Activated naive CD4-positive, alpha-beta T cell treated with anti-CD3 and anti-CD28 coated beads for 36 hours (primary cell): ENCODE measurements at regions not wholly inside any gene's neighbourhood (a gene's known extent, or its start where the extent isn't known, plus 50 kb on each side); places are given as distances from the start of the nearest gene placed in this dataset.

ENCODE experiments used
- CTCF ChIA-PET: fragments of 350-600 bp; sonication (Branson Sonifier 250); formaldehyde crosslinking; loops from one replicate; lab custom pipeline; 2021; ENCODE audit warnings: antibody characterized with exemption; lab: Charles Lee
- DNase-seq: peaks from one replicate; pipeline ENCODE4 v3.0.0-alpha.2; 2020
- H3K27ac Mint-ChIP-seq: one replicate; pipeline ENCODE4 v1.8.0; 2021; ENCODE audit warnings: mild to moderate bottlenecking, mixed read lengths
- H3K27me3 Mint-ChIP-seq: one replicate; pipeline ENCODE4 v1.8.0; 2021; ENCODE audit warnings: low read depth, mixed read lengths
- H3K36me3 Mint-ChIP-seq: one replicate; pipeline ENCODE4 v1.8.0; 2021; ENCODE audit warnings: low read depth, mixed read lengths
- H3K4me1 Mint-ChIP-seq: one replicate; pipeline ENCODE4 v1.8.0; 2021; ENCODE audit warnings: low read depth, mixed read lengths
- H3K4me3 Mint-ChIP-seq: one replicate; pipeline ENCODE4 v1.8.0; 2021; ENCODE audit warnings: mild to moderate bottlenecking, moderate library complexity, mixed read lengths
- H3K9me3 Mint-ChIP-seq: one replicate; pipeline ENCODE4 v1.8.0; 2021; ENCODE audit warnings: mixed read lengths
- intact Hi-C: fragments of 100-400 bp; cut with micrococcal nuclease; formaldehyde crosslinking; loops from one replicate; pipeline ENCODE4 v1.15.1; 2023

DNA sequence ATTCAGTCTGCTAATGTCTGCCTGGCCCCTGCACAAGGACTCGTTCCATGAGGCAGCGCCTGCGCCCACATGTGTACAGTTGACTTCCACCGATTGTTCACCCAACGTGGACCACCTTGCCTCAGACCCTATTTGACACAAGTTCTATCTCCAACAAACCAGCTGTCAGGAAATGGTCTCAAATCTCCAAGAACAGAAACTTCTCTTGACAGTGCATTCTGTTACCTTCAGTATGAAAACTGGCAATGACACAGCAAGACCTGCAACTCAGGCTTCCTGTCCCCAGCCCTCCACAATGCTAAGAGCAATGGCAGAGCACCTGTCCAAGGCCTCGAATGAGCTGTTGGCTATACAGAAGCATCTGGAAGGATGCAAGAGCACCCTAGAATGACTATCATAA, 102.3 kb upstream of the CLDN14 start:
- intact Hi-C loops: no loop called here
- no peak overlapping the region for H3K27ac Mint-ChIP-seq
- no peaks in the 10 kb centered on the region for H3K36me3 Mint-ChIP-seq
- CTCF ChIA-PET: no interaction called here
- H3K9me3 Mint-ChIP-seq: no peaks in the 10 kb centered on the region
- H3K4me1 Mint-ChIP-seq: peaks cover 6% of the 10 kb centered on the region
- no peak for DNase-seq
- no peak overlapping the region for H3K4me3 Mint-ChIP-seq
- H3K27me3 Mint-ChIP-seq: no peaks in the 10 kb centered on the region

- Mint-ChIP-seq H3K27me3 (no peaks in the 10 kb centered on the region), H3K9me3 (no peaks in the 10 kb centered on the region), H3K4me3 (no peak overlapping the region), H3K36me3 (no peaks in the 10 kb centered on the region), H3K27ac (no peak overlapping the region), H3K4me1 (no peaks in the 10 kb centered on the region)
- intact Hi-C loops: no loop called here
- no peak for DNase-seq
- CTCF ChIA-PET: interaction anchor here (0.9 to 1.3 kb wide), 3 partner anchors 9 to 78 kb away, joined by 3 to 5 read pairs (median 3); no protein-coding TSS in a partner anchor
Observed at GRCh38 chr21:36583591-36583990, 103.7 kb upstream of the CLDN14 start.

DNA sequence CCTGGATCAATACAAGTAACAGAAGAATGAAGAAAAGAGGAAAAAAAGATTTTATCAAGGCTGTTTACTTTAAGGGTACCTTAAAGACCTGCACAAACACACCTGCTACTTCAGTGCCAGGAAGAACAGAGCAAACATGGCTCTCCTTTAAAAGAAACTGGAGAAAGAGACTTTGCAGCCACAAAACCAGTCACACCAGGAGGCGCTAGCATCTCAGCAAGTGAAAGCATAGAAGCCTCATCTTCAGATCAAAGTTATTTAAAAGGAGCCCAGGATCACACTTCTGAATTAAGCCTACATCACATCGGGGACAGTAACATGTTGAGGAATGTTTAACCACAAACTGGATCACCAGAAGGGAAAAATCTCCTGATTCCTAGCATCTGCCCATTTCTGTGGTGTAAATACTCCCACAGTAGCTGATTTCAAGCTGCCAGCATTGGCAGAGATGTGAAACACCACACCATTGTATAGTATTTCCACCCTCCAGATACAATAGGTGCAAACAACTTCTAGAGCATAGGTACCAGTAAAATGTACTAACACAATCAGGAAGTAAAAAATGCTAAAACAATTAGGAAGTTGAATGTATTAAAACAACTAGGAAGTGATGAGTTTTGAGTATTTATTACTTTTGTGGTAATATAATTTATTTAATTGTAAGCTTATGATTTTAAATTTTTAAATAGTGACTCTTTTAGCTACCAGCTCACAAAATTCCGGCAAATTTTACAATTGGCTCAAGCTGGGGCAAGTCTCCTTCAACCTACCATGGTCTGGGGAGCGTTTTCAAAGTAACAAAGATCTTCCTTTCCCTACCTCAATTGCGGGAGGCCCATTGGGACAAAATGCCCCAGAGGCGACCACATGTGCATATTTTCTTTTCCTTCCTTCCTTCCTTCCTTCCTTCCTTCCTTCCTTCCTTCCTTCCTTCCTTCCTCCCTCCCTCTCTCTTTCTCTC, 105.3 kb upstream of the CLDN14 start:
- Mint-ChIP-seq H3K27ac (no peak overlapping the region), H3K9me3 (no peaks in the 10 kb centered on the region), H3K4me3 (no peak overlapping the region), H3K36me3 (no peaks in the 10 kb centered on the region), H3K4me1 (no peaks in the 10 kb centered on the region), H3K27me3 (no peaks in the 10 kb centered on the region)
- CTCF ChIA-PET: interaction anchor here (0.7 to 2.2 kb wide), 3 partner anchors 45 to 342 kb away, joined by 3 to 10 read pairs (median 3); no protein-coding TSS in a partner anchor
- DNase-seq: peak; percentile 66
- intact Hi-C loops: loop anchor here (1.0 to 5.0 kb wide), 4 partner anchors 117 to 433 kb away; no protein-coding TSS in a partner anchor

GRCh38 chr21:36587388-36587787, 107.5 kb upstream of the CLDN14 start:
- no peaks in the 10 kb centered on the region for H3K9me3 Mint-ChIP-seq
- DNase-seq: no peak
- CTCF ChIA-PET: interaction anchor here (1.2 to 2.2 kb wide), 5 partner anchors 12 to 82 kb away, joined by 3 to 10 read pairs (median 4); no protein-coding TSS in a partner anchor
- H3K36me3 Mint-ChIP-seq: no peaks in the 10 kb centered on the region
- intact Hi-C loops: loop anchor here (5.0 kb wide), 3 partner anchors 115 to 435 kb away; no protein-coding TSS in a partner anchor
- no peaks in the 10 kb centered on the region for H3K27me3 Mint-ChIP-seq
- H3K4me3 Mint-ChIP-seq: no peak overlapping the region
- no peak overlapping the region for H3K27ac Mint-ChIP-seq
- no peaks in the 10 kb centered on the region for H3K4me1 Mint-ChIP-seq

- Mint-ChIP-seq H3K9me3 (no peaks in the 10 kb centered on the region), H3K4me3 (no peak overlapping the region), H3K27me3 (no peaks in the 10 kb centered on the region), H3K36me3 (no peaks in the 10 kb centered on the region), H3K27ac (no peak overlapping the region), H3K4me1 (no peaks in the 10 kb centered on the region)
- DNase-seq: peak; percentile 60
- CTCF ChIA-PET: interaction anchor here (0.8 to 1.0 kb wide), 2 partner anchors 11 to 86 kb away, joined by 3 read pairs; no protein-coding TSS in a partner anchor
- intact Hi-C loops: loop anchor here (1.0 to 5.0 kb wide), 5 partner anchors 85 to 437 kb away; no protein-coding TSS in a partner anchor
Observed at GRCh38 chr21:36589352-36589971, 109.5 kb upstream of the SIM2 start.

DNA sequence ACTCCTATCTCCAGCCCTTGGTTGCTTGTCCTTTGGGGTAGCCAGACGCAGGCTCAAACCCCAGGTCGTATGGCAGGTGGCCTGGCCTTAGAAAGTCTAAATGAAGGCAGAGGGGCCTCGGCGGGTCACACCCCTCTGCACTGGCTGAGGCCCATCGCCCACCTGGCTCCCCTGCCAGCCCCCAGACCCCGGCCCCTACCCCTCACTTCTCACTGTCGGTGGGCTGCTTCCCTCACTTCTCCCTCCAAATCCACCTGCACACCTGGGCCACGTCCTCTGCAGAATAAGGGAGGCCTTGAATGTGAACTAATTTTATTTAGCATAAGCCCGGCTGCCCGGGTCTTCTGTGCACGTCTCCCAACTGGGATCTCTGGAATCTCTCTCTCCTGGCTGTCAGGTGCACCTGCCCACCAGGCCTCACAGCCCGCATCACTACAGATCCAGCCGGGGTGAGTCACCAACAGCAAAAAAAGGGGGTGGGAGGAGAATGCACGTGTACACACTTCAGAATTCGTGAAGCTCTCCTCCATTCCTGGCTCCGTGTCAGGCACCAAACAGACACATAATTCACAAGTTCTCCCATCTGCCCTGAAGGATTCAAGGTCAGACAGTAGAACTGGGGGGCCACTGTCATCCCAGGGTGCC, 107.5 kb upstream of the SIM2 start:
- Mint-ChIP-seq H3K27ac (no peak overlapping the region), H3K4me1 (no peaks in the 10 kb centered on the region), H3K4me3 (no peak overlapping the region), H3K27me3 (no peaks in the 10 kb centered on the region), H3K36me3 (no peaks in the 10 kb centered on the region), H3K9me3 (no peaks in the 10 kb centered on the region)
- CTCF ChIA-PET: no interaction called here
- intact Hi-C loops: no loop called here
- DNase-seq: no peak

DNA sequence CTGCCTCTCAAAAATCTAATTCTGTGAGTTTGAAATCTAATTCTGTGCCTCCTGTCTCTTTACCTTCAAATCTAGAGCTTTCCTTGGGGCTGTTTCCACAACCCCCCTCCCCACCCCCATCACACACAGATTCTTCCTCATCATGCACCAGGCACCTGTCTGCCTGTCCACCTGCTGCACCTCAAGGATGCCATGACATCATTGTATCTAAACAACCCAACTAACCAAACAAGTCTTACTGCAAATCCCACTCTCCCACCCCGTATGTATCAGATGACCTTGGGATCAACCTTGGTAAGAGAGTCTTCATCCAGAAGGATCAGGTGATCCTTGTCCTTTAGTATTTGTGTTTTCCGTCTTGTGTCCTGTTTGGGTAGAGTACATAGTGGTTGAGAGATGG, 102.7 kb upstream of the SIM2 start:
- intact Hi-C loops: no loop called here
- Mint-ChIP-seq H3K4me1 (no peaks in the 10 kb centered on the region), H3K27me3 (no peaks in the 10 kb centered on the region), H3K36me3 (no peaks in the 10 kb centered on the region), H3K4me3 (no peak overlapping the region), H3K9me3 (no peaks in the 10 kb centered on the region), H3K27ac (no peak overlapping the region)
- no peak for DNase-seq
- CTCF ChIA-PET: interaction anchor here (1.5 to 2.6 kb wide), 2 partner anchors 20 to 34 kb away, joined by 5 to 7 read pairs; no protein-coding TSS in a partner anchor

DNA sequence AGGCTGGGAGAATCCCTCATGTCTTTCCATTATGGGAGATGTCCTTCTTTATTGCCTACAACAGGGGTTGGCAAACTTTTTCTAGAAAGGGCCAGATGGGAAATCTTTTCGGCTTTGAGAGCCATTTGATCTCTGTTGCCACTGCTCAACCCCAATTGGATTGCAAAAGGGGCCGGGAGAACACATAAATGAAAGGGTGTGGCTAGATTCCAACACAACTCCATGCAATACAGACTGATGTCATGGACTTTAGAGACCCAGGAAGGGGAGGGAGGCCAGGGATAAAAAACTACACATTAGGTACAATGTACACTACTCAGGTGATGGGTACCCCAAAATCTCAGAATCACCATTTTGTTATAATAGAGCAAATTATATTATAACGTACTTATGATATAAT, 97.6 kb upstream of the SIM2 start:
- DNase-seq: no peak
- intact Hi-C loops: no loop called here
- Mint-ChIP-seq H3K4me1 (peaks cover 17% of the 10 kb centered on the region), H3K4me3 (no peak overlapping the region), H3K9me3 (no peaks in the 10 kb centered on the region), H3K27ac (no peak overlapping the region), H3K36me3 (no peaks in the 10 kb centered on the region), H3K27me3 (no peaks in the 10 kb centered on the region)
- CTCF ChIA-PET: interaction anchor here (0.6 to 1.4 kb wide), 4 partner anchors 15 to 438 kb away, joined by 3 to 5 read pairs (median 4); no protein-coding TSS in a partner anchor

DNA sequence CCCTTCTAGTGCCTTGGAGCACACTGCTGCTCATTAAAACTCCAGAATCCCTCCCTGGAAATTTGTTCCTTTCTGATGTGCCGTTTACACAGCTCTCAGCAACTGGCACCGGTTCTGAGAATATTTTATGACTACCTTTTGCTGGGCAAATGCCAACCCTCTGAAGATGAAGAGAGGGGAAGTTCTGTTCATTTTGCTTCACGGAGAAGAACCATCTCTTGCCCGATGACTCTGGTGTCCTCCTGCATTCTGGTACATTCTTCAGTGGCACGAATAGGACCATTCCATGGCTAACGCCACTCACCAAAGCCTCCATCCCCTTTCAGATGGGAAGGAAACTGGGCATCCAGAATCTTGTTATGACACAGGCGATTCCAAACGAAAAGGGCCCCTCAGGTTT, 96.2 kb upstream of the SIM2 start:
- DNase-seq: peak; percentile 6
- Mint-ChIP-seq H3K4me1 (peaks cover 17% of the 10 kb centered on the region), H3K4me3 (no peak overlapping the region), H3K27ac (peak overlapping the region; percentile 80), H3K9me3 (no peaks in the 10 kb centered on the region), H3K27me3 (no peaks in the 10 kb centered on the region), H3K36me3 (no peaks in the 10 kb centered on the region)
- intact Hi-C loops: no loop called here
- CTCF ChIA-PET: interaction anchor here (1.4 kb wide), 1 partner anchor 28 kb away, joined by 5 read pairs; no protein-coding TSS in a partner anchor

DNA sequence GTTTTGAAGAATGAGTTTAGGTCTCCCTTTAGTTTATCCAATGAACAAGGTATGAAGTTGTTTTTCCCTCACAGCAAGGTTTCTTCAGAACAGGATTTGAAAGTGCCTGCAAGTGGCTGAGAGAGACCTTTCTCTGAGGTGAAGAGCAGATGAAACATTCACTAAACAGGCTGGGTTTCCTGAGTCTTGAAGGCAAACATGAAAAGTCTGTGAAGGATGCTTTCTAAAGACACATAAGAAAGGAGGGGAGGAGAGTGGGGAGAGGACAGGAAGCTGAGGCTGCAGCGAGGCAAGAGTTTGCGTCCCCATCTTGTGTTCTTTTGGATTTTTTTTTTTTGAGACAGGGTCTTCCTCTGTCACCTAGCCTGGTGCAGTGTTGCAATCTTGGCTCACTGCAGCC, 95.7 kb upstream of the SIM2 start:
- Mint-ChIP-seq H3K4me1 (peaks cover 17% of the 10 kb centered on the region), H3K4me3 (no peak overlapping the region), H3K27me3 (no peaks in the 10 kb centered on the region), H3K27ac (peak overlapping the region; percentile 80), H3K36me3 (no peaks in the 10 kb centered on the region), H3K9me3 (no peaks in the 10 kb centered on the region)
- DNase-seq: peak; percentile 24
- CTCF ChIA-PET: interaction anchor here (1.2 to 2.3 kb wide), 2 partner anchors 28 to 143 kb away, joined by 3 to 9 read pairs; no protein-coding TSS in a partner anchor
- intact Hi-C loops: no loop called here

DNA sequence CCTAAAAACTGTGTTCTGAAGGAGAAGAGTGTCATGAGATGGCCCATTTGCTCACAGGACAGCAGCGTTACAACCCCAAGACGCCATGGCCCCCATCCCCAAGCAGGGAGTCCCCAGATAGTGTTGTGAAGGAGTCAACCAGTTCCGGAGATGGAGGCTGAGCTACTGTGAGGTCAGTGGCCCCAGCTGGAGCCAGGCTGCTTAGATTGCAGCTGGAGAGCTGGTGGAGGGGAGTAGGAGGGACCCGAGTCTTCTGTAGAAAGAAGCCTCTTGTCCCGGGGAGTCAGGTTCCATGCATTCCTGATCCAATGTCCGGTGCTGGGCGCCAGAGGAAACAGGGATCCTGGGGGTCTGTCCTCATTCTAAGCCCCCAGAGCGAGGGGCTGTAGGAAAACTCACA, 93.5 kb upstream of the SIM2 start:
- Mint-ChIP-seq H3K36me3 (no peaks in the 10 kb centered on the region), H3K27ac (no peak overlapping the region), H3K4me3 (no peak overlapping the region), H3K9me3 (peaks cover 7% of the 10 kb centered on the region), H3K4me1 (peaks cover 17% of the 10 kb centered on the region), H3K27me3 (no peaks in the 10 kb centered on the region)
- CTCF ChIA-PET: interaction anchor here (2.3 kb wide), 1 partner anchor 26 kb away, joined by 9 read pairs; no protein-coding TSS in a partner anchor
- DNase-seq: no peak
- intact Hi-C loops: no loop called here
